Thoracic aorta (tissue), 2 donors: ENCODE measurements at regions not wholly inside any gene's neighbourhood (a gene's known extent, or its start where the extent isn't known, plus 50 kb on each side); places are given as distances from the start of the nearest gene placed in this dataset.

ENCODE experiments used
- ATAC-seq: fragments of 150-250 bp; one replicate; pipeline ENCODE4 v1.8.0; 2017; ENCODE audit warnings: low read depth; ENCODE audit not compliant: insufficient number of reproducible peaks, low FRiP score
- DNase-seq: peaks from one replicate; pipeline ENCODE4 v3.0.0-alpha.2; 2020; ENCODE audit warnings: low spot score
- H3K27ac ChIP-seq, 2 donors: fragments of 200-600 bp; sonication (generic); 1 replicate in 1 of 2; 2 replicates in 1 of 2; pipeline ENCODE4 v1.5.1; 2016; ENCODE audit warnings: mild to moderate bottlenecking in 2 of 2, moderate library complexity in 2 of 2
- H3K27me3 ChIP-seq: fragments of 200-600 bp; sonication (generic); replicated peaks from 2 replicates; pipeline ENCODE4 v1.6.0; 2016; ENCODE audit warnings: mild to moderate bottlenecking; ENCODE audit not compliant: insufficient read depth
- H3K36me3 ChIP-seq: fragments of 200-600 bp; sonication (generic); one replicate; pipeline ENCODE4 v1.5.1; 2016
- H3K4me1 ChIP-seq, 2 donors: fragments of 200-600 bp; sonication (generic); 1 replicate in 1 of 2; 2 replicates in 1 of 2; pipeline versions ENCODE4 v1.5.1 to v1.6.0; 2016; ENCODE audit warnings: low read depth in 2 of 2, mild to moderate bottlenecking in 1 of 2; ENCODE audit not compliant: control insufficient read depth in 1 of 2
- H3K4me3 ChIP-seq: fragments of 200-600 bp; sonication (generic); 2 replicates; pipeline ENCODE4 v1.5.1; 2016; ENCODE audit warnings: mild to moderate bottlenecking
- H3K9me3 ChIP-seq: fragments of 200-600 bp; sonication (generic); 2 replicates; pipeline ENCODE4 v1.5.1; 2016
- TF ChIP-seq, protein P1 (sequence below): fragments of 200-600 bp; sonication (generic); IDR thresholded peaks from one replicate; pipeline ENCODE4 v1.5.1; 2019; ENCODE audit warnings: antibody characterized with exemption

DNA sequence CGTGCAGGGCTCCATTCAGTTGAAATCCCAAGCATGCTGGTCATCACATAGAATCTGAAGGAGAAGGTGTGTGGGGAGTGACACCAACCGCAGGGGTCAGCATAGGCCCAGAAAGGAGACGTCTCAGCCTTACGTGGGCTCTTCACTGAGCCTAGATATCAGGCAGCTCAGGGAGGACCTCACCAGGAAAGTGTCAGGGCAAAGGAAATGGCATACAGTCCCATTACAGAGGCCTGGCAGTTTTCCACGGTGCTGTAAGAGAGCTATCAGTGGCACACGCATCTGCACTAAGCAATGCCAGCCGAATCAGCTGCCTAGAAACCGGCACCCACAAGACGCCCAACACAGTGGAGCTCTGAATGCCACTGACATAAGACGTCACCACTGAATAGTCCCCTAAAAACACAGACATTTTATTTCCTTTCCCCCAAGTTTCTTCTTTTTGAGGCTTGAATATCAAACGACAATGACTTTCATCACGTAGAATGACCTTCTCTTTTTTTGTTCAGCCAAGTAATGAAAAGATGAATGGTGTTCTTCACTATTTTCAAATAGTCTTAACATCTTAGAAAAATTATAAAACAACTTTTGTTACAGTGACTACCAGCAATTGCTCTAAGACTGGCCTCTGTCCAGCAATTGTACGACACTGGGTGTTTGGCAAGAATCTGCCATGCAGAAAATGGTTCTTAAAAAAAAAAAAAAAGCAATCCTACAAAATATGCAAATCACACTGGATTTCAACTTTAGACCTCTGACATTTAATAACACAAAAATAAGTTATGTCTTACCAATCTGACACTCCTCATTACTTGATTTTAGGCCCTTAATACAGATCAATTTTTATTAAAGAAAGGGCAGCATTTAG, 88.9 kb upstream of the FOXQ1 start:
- Histone ChIP-seq H3K27me3 (no peaks in the 10 kb centered on the region), H3K27ac (no peak overlapping the region), H3K9me3 (no peaks in the 10 kb centered on the region), H3K4me3 (no peak overlapping the region), H3K4me1 (no peaks in the 10 kb centered on the region), H3K36me3 (no peaks in the 10 kb centered on the region)
- DNase-seq (no peak), ATAC-seq (no peak)
- TF ChIP-seq, protein P1, sequence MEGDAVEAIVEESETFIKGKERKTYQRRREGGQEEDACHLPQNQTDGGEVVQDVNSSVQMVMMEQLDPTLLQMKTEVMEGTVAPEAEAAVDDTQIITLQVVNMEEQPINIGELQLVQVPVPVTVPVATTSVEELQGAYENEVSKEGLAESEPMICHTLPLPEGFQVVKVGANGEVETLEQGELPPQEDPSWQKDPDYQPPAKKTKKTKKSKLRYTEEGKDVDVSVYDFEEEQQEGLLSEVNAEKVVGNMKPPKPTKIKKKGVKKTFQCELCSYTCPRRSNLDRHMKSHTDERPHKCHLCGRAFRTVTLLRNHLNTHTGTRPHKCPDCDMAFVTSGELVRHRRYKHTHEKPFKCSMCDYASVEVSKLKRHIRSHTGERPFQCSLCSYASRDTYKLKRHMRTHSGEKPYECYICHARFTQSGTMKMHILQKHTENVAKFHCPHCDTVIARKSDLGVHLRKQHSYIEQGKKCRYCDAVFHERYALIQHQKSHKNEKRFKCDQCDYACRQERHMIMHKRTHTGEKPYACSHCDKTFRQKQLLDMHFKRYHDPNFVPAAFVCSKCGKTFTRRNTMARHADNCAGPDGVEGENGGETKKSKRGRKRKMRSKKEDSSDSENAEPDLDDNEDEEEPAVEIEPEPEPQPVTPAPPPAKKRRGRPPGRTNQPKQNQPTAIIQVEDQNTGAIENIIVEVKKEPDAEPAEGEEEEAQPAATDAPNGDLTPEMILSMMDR, result no peak

DNA sequence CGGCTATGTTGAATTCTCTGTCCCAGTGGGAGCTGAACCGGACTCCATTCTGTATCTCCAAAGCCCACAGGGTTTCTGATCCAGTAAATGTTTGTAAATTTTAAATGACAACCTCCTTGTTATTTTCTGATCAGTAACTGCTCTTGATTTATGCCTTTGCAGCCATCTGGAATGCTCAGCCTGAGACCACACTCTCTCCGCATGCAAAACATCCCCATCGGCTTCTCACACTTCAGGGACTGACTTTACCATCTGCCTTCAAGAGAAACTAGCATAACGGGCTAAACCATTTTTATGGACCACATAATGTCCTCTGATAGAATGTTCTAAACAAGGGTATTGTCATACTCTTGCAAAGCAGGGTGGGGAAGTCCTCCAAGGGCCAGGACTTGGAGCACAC, 94.5 kb upstream of the FOXQ1 start:
- TF ChIP-seq, protein P1, result no peak
- Histone ChIP-seq H3K27me3 (no peaks in the 10 kb centered on the region), H3K36me3 (no peaks in the 10 kb centered on the region), H3K9me3 (no peaks in the 10 kb centered on the region), H3K4me3 (no peak overlapping the region), H3K4me1 (no peaks in the 10 kb centered on the region), H3K27ac (no peak overlapping the region)
- no peak for ATAC-seq
- no peak for DNase-seq

DNA sequence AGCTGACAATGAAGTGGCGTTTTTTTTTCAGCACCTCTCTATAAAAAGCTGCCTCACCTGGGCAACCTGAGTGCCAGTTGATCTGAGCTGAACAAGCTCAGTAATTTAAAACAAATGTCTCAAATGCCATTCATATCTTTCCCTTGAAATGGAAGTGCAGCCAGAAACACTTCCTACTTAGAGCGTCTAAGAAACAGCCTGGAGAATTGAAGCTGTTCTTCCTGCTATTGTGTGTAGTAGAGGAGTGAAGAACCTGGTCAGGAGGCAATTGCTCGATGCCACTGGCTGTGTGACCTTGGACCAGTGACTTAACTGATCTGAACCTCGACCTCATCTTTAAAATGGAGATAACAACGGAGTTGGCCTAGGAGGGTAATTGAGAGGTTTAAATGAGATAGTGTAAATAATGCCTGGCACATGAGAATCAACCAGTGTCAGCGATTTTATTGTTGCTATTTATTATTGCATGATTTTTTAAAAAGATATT, 95.4 kb upstream of the FOXQ1 start:
- no peak overlapping the region for H3K27ac ChIP-seq
- H3K36me3 ChIP-seq, result no peaks in the 10 kb centered on the region
- H3K4me1 ChIP-seq, result no peaks in the 10 kb centered on the region
- no peaks in the 10 kb centered on the region for H3K27me3 ChIP-seq
- DNase-seq, result no peak
- ATAC-seq, result no peak
- H3K4me3 ChIP-seq, result no peak overlapping the region
- TF ChIP-seq, protein P1, result no peak
- H3K9me3 ChIP-seq, result no peaks in the 10 kb centered on the region

DNA sequence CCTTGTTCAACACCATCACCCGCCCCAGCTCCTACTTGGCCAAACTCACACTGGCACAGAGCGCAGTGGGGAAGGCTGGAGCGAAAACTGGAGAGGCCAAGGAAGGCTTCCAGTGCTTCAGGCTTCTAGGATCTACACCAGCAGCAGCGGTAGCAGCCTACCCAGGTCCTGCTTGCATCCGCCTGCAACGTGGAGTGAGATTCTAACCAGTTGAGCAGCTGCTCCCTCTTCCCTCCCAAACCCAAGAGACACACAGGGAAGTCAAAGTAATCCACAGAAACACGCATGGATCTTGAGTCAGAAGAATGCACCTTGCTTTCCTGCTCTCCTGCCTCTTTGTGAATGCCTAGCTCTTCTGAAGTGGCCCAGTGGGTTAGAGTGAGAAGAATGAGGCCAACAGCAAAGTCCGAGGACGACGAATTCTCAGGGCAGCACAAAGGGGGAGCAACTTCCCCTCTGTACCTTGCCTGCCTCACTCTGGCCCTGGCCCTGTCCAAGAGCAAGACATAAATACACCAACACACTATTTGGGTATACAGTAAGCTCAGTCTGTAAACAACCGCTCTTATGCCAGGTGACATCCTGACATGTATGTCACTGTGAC, 95.9 kb upstream of the FOXQ1 start:
- H3K27ac ChIP-seq, result no peak overlapping the region

DNA sequence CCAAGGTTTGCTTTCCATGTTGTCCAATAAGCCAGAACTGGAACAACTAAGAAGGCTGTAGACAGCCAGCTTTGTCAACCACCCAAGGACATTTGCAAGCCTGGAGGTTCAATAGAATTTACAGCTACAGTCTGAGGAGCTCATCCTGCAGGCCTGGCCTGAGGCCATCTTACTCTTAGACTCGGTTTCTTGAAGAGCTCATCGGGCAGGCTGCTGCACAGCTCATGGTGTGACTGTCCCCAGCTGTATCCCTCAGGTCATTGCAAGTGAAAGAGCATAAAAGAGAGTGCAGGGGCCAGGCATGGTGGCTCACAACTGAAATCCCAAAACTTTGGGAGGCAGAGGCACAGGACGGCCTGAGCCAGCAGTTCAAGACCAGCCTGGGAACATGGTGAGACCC, 96.9 kb upstream of the FOXQ1 start:
- no peaks in the 10 kb centered on the region for H3K9me3 ChIP-seq
- no peaks in the 10 kb centered on the region for H3K27me3 ChIP-seq
- DNase-seq (no peak), ATAC-seq (no peak)
- TF ChIP-seq, protein P1, result no peak
- H3K36me3 ChIP-seq, result no peaks in the 10 kb centered on the region
- H3K27ac ChIP-seq, result no peak overlapping the region
- H3K4me3 ChIP-seq, result no peak overlapping the region
- H3K4me1 ChIP-seq, result no peaks in the 10 kb centered on the region

More for the DNA sequence above, 95.9 kb upstream of the FOXQ1 start:
- Histone ChIP-seq H3K4me1 (no peaks in the 10 kb centered on the region), H3K9me3 (no peaks in the 10 kb centered on the region), H3K27me3 (no peaks in the 10 kb centered on the region), H3K36me3 (no peaks in the 10 kb centered on the region), H3K4me3 (no peak overlapping the region)
- TF ChIP-seq, protein P1, result no peak
- ATAC-seq (no peak), DNase-seq (no peak)
